Muscle of leg (tissue), 3 donors: ENCODE measurements at regions not wholly inside any gene's neighbourhood (a gene's known extent, or its start where the extent isn't known, plus 50 kb on each side); places are given as distances from the start of the nearest gene placed in this dataset.
"Not testable (repeated sequence)": the region's sequence is repeated elsewhere in the genome, so short reads cannot be mapped to it uniquely, and the experiment has no call there.

Source experiments
- DNase-seq: peaks from one replicate; pipeline ENCODE4 v3.0.0; 2013
- H3K27ac ChIP-seq: one replicate; pipeline ENCODE4 v1.5.1; 2013; ENCODE audit warnings: mild to moderate bottlenecking, low read length, control low read depth
- H3K27me3 ChIP-seq: one replicate; pipeline ENCODE4 v1.6.1; 2013; ENCODE audit warnings: low read length; ENCODE audit not compliant: control insufficient read depth, insufficient read depth
- H3K36me3 ChIP-seq: one replicate; pipeline ENCODE4 v1.6.1; 2013; ENCODE audit warnings: low read length; ENCODE audit not compliant: control insufficient read depth, insufficient read depth
- H3K4me1 ChIP-seq: one replicate; pipeline ENCODE4 v1.6.1; 2013; ENCODE audit warnings: low read length; ENCODE audit not compliant: control insufficient read depth, insufficient read depth
- H3K4me3 ChIP-seq: one replicate; pipeline ENCODE4 v1.5.1; 2013; ENCODE audit warnings: low read length, control low read depth
- H3K9me3 ChIP-seq: replicated peaks from 2 replicates; pipeline ENCODE4 v1.6.1; 2013; ENCODE audit warnings: low read depth, low read length; ENCODE audit not compliant: control insufficient read depth
- WGBS: methylation state at CpG from one replicate; pipeline ENCODE4 v1.1.5; 2013; ENCODE audit warnings: missing lambda C conversion rate; ENCODE audit not compliant: insufficient coverage; 5-methylcytosine and 5-hydroxymethylcytosine counted together

GRCh38 chr12:25877446-25877845, 81.0 kb upstream of the RASSF8 start:
- no peaks in the 10 kb centered on the region for H3K4me1 ChIP-seq
- H3K4me3 ChIP-seq: no peak overlapping the region
- no peaks in the 10 kb centered on the region for H3K36me3 ChIP-seq
- no CpG with 5 or more reads among the region's 1 CpG for WGBS
- DNase-seq: no peak
- no peak overlapping the region for H3K27ac ChIP-seq
- H3K9me3 ChIP-seq: no peaks in the 10 kb centered on the region
- no peaks in the 10 kb centered on the region for H3K27me3 ChIP-seq

GRCh38 chr12:25882266-25882665, 76.2 kb upstream of the RASSF8 start:
- H3K9me3 ChIP-seq: no peaks in the 10 kb centered on the region
- H3K27me3 ChIP-seq: no peaks in the 10 kb centered on the region
- H3K36me3 ChIP-seq: no peaks in the 10 kb centered on the region
- no CpG with 5 or more reads among the region's 1 CpG for WGBS
- H3K4me3 ChIP-seq: no peak overlapping the region
- DNase-seq: no peak
- H3K4me1 ChIP-seq: no peaks in the 10 kb centered on the region
- no peak overlapping the region for H3K27ac ChIP-seq

- 69% methylated on average over 3 of the region's 10 CpGs for WGBS
These were observed 75.2 kb upstream of the RASSF8 start for GRCh38 chr12:25883026-25883916.

GRCh38 chr12:25884024-25884919, 74.2 kb upstream of the RASSF8 start:
- no peaks in the 10 kb centered on the region for H3K27me3 ChIP-seq
- H3K27ac ChIP-seq: no peak overlapping the region
- 91% methylated on average over 32 of the region's 36 CpGs for WGBS
- no peaks in the 10 kb centered on the region for H3K9me3 ChIP-seq
- no peak for DNase-seq
- no peak overlapping the region for H3K4me3 ChIP-seq
- no peaks in the 10 kb centered on the region for H3K4me1 ChIP-seq
- H3K36me3 ChIP-seq: no peaks in the 10 kb centered on the region

More at GRCh38 chr12:25883026-25883916, 75.2 kb upstream of the RASSF8 start:
- no peak for DNase-seq
- Histone ChIP-seq H3K27ac (no peak overlapping the region), H3K4me1 (no peaks in the 10 kb centered on the region), H3K9me3 (no peaks in the 10 kb centered on the region), H3K36me3 (no peaks in the 10 kb centered on the region), H3K4me3 (no peak overlapping the region), H3K27me3 (no peaks in the 10 kb centered on the region)

GRCh38 chr12:25884920-25885234, 73.6 kb upstream of the RASSF8 start:
- no peak overlapping the region for H3K27ac ChIP-seq
- no peaks in the 10 kb centered on the region for H3K36me3 ChIP-seq
- H3K9me3 ChIP-seq: no peaks in the 10 kb centered on the region
- H3K4me1 ChIP-seq: no peaks in the 10 kb centered on the region
- no peak for DNase-seq
- H3K4me3 ChIP-seq: no peak overlapping the region
- WGBS: 90% methylated on average over 8 of the region's 9 CpGs
- H3K27me3 ChIP-seq: no peaks in the 10 kb centered on the region

GRCh38 chr12:25886396-25886795, 72.1 kb upstream of the RASSF8 start:
- Histone ChIP-seq H3K4me1 (no peaks in the 10 kb centered on the region), H3K36me3 (no peaks in the 10 kb centered on the region), H3K27me3 (no peaks in the 10 kb centered on the region), H3K9me3 (no peaks in the 10 kb centered on the region), H3K4me3 (no peak overlapping the region), H3K27ac (no peak overlapping the region)
- no peak for DNase-seq

- no peak for DNase-seq
These were observed 71.1 kb upstream of the RASSF8 start for GRCh38 chr12:25887367-25887766.

GRCh38 chr12:25889185-25889584, 69.3 kb upstream of the RASSF8 start:
- DNase-seq: no peak
- Histone ChIP-seq H3K4me1 (no peaks in the 10 kb centered on the region), H3K4me3 (no peak overlapping the region), H3K36me3 (no peaks in the 10 kb centered on the region), H3K9me3 (no peaks in the 10 kb centered on the region), H3K27ac (no peak overlapping the region), H3K27me3 (no peaks in the 10 kb centered on the region)
- WGBS: 71% methylated on average over 2 of the region's 6 CpGs

More at GRCh38 chr12:25887367-25887766, 71.1 kb upstream of the RASSF8 start:
- H3K4me1 ChIP-seq: no peaks in the 10 kb centered on the region
- H3K27me3 ChIP-seq: no peaks in the 10 kb centered on the region
- WGBS: 20% methylated on average over 1 of the region's 3 CpGs
- H3K27ac ChIP-seq: no peak overlapping the region
- H3K4me3 ChIP-seq: no peak overlapping the region
- H3K9me3 ChIP-seq: no peaks in the 10 kb centered on the region
- no peaks in the 10 kb centered on the region for H3K36me3 ChIP-seq

GRCh38 chr12:25891095-25891494, 67.4 kb upstream of the RASSF8 start:
- H3K36me3 ChIP-seq, H3K9me3 ChIP-seq, H3K4me3 ChIP-seq, H3K27ac ChIP-seq, H3K4me1 ChIP-seq, DNase-seq, H3K27me3 ChIP-seq: not testable (repeated sequence)
- 92% methylated on average over 2 of the region's 6 CpGs for WGBS

GRCh38 chr12:25894759-25895158, 63.7 kb upstream of the RASSF8 start:
- 59% methylated on average over 3 of the region's 3 CpGs for WGBS
- no peaks in the 10 kb centered on the region for H3K27me3 ChIP-seq
- H3K36me3 ChIP-seq: no peaks in the 10 kb centered on the region
- no peak for DNase-seq
- H3K4me3 ChIP-seq: no peak overlapping the region
- H3K27ac ChIP-seq: no peak overlapping the region
- H3K4me1 ChIP-seq: no peaks in the 10 kb centered on the region
- peaks cover 5% of the 10 kb centered on the region for H3K9me3 ChIP-seq
